Peyer's patch (tissue), 4 donors: ENCODE measurements at regions not wholly inside any gene's neighbourhood (a gene's known extent, or its start where the extent isn't known, plus 50 kb on each side); places are given as distances from the start of the nearest gene placed in this dataset.

ENCODE experiments used
- POLR2A ChIP-seq, 2 donors: fragments of 450-650 bp; IDR thresholded peaks; one replicate each; pipeline ENCODE4 v1.5.1; 2017; ENCODE audit warnings: antibody characterized with exemption in 2 of 2, mild to moderate bottlenecking in 2 of 2, moderate library complexity in 2 of 2
- TF ChIP-seq, protein P1 (sequence below), 6 experiments: fragments of 450-650 bp in 4 of 6; fragments of 200-600 bp in 2 of 6; sonication (generic) in 1 of 6; IDR thresholded peaks; one replicate each; pipeline ENCODE4 v1.5.1; 2017 to 2019; ENCODE audit warnings: antibody characterized with exemption in 6 of 6, mild to moderate bottlenecking in 3 of 6, moderate library complexity in 1 of 6

DNA sequence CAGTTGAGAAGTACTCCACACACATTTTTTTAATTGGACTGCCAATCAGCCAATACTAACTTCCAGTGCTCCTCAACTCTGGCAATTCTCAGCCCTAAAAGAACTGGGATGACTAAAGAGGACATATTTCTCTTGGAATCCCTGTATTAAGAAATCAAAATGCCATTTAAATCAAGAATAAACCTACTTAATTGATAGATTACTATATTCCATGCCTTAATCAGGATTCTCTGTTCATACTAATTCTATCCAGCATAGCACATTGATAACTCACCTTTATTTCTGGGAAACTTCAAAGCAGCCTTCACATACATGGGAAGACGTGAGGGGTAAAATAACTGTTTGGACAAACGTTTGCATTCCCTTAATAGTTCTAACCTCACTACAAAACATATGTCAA, 93.0 kb upstream of the DKK2 start:
- TF ChIP-seq, protein P1, sequence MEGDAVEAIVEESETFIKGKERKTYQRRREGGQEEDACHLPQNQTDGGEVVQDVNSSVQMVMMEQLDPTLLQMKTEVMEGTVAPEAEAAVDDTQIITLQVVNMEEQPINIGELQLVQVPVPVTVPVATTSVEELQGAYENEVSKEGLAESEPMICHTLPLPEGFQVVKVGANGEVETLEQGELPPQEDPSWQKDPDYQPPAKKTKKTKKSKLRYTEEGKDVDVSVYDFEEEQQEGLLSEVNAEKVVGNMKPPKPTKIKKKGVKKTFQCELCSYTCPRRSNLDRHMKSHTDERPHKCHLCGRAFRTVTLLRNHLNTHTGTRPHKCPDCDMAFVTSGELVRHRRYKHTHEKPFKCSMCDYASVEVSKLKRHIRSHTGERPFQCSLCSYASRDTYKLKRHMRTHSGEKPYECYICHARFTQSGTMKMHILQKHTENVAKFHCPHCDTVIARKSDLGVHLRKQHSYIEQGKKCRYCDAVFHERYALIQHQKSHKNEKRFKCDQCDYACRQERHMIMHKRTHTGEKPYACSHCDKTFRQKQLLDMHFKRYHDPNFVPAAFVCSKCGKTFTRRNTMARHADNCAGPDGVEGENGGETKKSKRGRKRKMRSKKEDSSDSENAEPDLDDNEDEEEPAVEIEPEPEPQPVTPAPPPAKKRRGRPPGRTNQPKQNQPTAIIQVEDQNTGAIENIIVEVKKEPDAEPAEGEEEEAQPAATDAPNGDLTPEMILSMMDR (IDR thresholded peaks at IDR 0.05) = no peak
- no peak for TF ChIP-seq POLR2A (IDR thresholded peaks at IDR 0.05)
